Gastrocnemius medialis (tissue), 4 donors: ENCODE measurements at regions not wholly inside any gene's neighbourhood (a gene's known extent, or its start where the extent isn't known, plus 50 kb on each side); places are given as distances from the start of the nearest gene placed in this dataset.

Experiments used
- ATAC-seq, 2 donors: fragments of 150-250 bp; one replicate each; pipeline ENCODE4 v1.9.1; 2016
- DNase-seq, 2 donors: peaks; one replicate each; pipeline ENCODE4 v3.0.0-alpha.2; 2019
- H3K27ac ChIP-seq, 4 donors: fragments of 200-600 bp; sonication (generic); 1 replicate in 1 of 4; 2 replicates in 3 of 4; pipeline ENCODE4 v1.5.1; 2016 to 2018; ENCODE audit warnings: mild to moderate bottlenecking in 2 of 4, moderate library complexity in 1 of 4
- H3K27me3 ChIP-seq, 3 donors: fragments of 200-600 bp; sonication (generic) in 2 of 3; 1 replicate in 1 of 3; 2 replicates in 2 of 3; pipeline versions ENCODE4 v1.5.1 to v1.6.0; 2016 to 2019; ENCODE audit warnings: mild to moderate bottlenecking in 1 of 3, moderate library complexity in 1 of 3
- H3K36me3 ChIP-seq, 2 donors: fragments of 200-600 bp; sonication (generic) in 1 of 2; one replicate each; pipeline ENCODE4 v1.5.1; 2017 to 2018
- H3K4me1 ChIP-seq, 2 donors: fragments of 200-600 bp; sonication (generic) in 1 of 2; one replicate each; pipeline ENCODE4 v1.5.1; 2016 to 2017; ENCODE audit warnings: mild to moderate bottlenecking in 2 of 2
- H3K4me3 ChIP-seq, 4 donors: fragments of 200-600 bp; sonication (generic) in 3 of 4; 1 replicate in 1 of 4; 2 replicates in 3 of 4; pipeline ENCODE4 v1.5.1; 2016 to 2019; ENCODE audit warnings: mild to moderate bottlenecking in 2 of 4
- H3K9me3 ChIP-seq, 3 donors: fragments of 200-600 bp; sonication (generic) in 2 of 3; 1 replicate in 1 of 3; 2 replicates in 2 of 3; pipeline ENCODE4 v1.5.1; 2016 to 2019
- POLR2A ChIP-seq, 2 donors: fragments of 450-650 bp; IDR thresholded peaks; one replicate each; pipeline ENCODE4 v1.6.1; 2017; ENCODE audit warnings: antibody characterized with exemption in 2 of 2, mild to moderate bottlenecking in 2 of 2, moderate library complexity in 2 of 2
- in situ Hi-C, 4 donors: fragments of 200-750 bp; cut with MboI; loops; one replicate each; pipeline versions ENCODE4 v1.15.0 to v1.8.0; 2017; ENCODE audit warnings: low sequenced_read_pairs in 4 of 4
- intact Hi-C: fragments of 100-400 bp; cut with DNase I; formaldehyde crosslinking; loops from one replicate; pipeline ENCODE4 v1.15.1; 2023; ENCODE audit warnings: low total_unique reads
- TF ChIP-seq, protein P1 (sequence below), 5 experiments: fragments of 450-650 bp in 3 of 5; fragments of 200-600 bp in 2 of 5; sonication (generic) in 2 of 5; IDR thresholded peaks in 4 of 5; conservative IDR thresholded peaks in 1 of 5; 1 replicate in 4 of 5; 2 replicates in 1 of 5; pipeline ENCODE4 v1.5.1; 2016 to 2019; ENCODE audit warnings: antibody characterized with exemption in 5 of 5, mild to moderate bottlenecking in 3 of 5, moderate library complexity in 3 of 5

DNA sequence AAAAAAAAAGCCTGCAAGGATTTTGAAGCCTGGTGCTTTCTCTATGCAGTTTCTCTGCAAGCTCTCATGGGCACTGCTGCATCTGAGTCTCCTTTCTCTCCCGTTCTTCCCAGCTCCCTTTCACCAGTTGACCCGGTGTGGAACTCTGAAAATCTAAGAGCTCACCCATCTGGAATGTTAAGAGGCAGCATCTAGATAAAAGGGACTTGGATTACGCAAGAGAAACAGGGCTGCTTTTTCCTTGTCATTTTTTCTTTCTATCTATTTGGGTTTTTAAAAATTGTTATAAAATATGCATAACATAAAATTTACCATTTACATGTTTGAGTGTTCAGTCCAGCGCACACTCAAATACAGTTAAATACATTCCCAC lies 95.2 kb upstream of the RPS6KA3 start:
- H3K27me3 ChIP-seq, result no peaks in the 10 kb centered on the region
- peak overlapping the region; percentile 78 to 87 (median 82) for H3K27ac ChIP-seq
- H3K9me3 ChIP-seq, result no peaks in the 10 kb centered on the region
- TF ChIP-seq POLR2A (IDR thresholded peaks at IDR 0.05), result no peak
- TF ChIP-seq, protein P1, sequence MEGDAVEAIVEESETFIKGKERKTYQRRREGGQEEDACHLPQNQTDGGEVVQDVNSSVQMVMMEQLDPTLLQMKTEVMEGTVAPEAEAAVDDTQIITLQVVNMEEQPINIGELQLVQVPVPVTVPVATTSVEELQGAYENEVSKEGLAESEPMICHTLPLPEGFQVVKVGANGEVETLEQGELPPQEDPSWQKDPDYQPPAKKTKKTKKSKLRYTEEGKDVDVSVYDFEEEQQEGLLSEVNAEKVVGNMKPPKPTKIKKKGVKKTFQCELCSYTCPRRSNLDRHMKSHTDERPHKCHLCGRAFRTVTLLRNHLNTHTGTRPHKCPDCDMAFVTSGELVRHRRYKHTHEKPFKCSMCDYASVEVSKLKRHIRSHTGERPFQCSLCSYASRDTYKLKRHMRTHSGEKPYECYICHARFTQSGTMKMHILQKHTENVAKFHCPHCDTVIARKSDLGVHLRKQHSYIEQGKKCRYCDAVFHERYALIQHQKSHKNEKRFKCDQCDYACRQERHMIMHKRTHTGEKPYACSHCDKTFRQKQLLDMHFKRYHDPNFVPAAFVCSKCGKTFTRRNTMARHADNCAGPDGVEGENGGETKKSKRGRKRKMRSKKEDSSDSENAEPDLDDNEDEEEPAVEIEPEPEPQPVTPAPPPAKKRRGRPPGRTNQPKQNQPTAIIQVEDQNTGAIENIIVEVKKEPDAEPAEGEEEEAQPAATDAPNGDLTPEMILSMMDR (IDR thresholded peaks at IDR 0.05 in 4 of 5, conservative IDR thresholded peaks at IDR 0.05 in 1 of 5), result no peak
- H3K4me3 ChIP-seq, result no peak overlapping the region
- H3K36me3 ChIP-seq, result no peaks in the 10 kb centered on the region
- ATAC-seq, result peak; percentile 36 to 69
- in situ Hi-C loops, result no loop called here
- peaks cover 20 to 24% of the 10 kb centered on the region in 2 donors for H3K4me1 ChIP-seq
- peak in 1 of 2 donors; percentile 19 for DNase-seq
- intact Hi-C loops, result loop anchor here (2.0 to 5.0 kb wide), 3 partner anchors 35 to 97 kb away; no protein-coding TSS in a partner anchor

DNA sequence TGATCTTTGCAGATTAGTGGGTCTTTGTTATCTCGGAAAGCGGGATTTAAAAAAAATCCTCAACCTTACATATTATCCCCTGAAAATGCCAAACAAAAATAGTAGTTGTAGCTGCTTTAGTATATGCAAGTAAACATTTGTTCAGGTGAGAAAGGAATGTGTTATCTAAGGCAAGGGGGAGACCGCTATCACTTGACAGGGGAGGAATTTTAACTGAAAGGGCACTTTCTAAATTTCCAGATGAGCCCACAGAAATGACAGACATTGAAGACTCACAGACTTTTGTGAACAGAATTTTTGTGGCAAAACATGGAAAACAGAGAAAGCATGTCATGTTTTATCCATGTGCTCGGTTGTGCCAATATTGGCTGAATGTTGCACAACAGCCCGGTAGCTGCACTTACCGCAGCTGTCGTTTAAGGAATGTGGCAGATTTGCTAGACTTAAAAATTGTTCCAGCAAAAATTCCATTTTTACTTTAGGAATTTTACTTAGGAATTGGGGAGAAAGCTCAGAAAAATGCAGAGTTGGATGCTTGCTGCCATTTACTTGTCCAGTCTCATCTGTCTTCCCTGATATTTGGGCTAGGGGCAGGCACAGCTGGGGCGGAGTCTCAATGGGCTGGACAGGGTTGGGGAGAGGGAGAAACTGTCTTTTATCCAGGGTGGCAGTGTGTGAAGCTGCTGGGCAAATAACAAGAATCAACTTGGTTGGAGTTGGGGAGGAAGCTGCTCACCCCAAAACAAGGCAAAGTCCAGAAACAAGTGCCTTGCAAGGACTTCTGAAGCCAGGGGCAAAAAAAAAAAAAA lies 94.6 kb upstream of the RPS6KA3 start:
- ATAC-seq, result peak; percentile 28 to 39
- H3K4me1 ChIP-seq, result peaks cover 20 to 24% of the 10 kb centered on the region in 2 donors
- no peaks in the 10 kb centered on the region for H3K36me3 ChIP-seq
- DNase-seq, result peak; percentile 5 to 30
- TF ChIP-seq, protein P1 (IDR thresholded peaks at IDR 0.05 in 4 of 5, conservative IDR thresholded peaks at IDR 0.05 in 1 of 5), result no peak
- no peak for TF ChIP-seq POLR2A (IDR thresholded peaks at IDR 0.05)
- no peaks in the 10 kb centered on the region for H3K27me3 ChIP-seq
- H3K27ac ChIP-seq, result peak overlapping the region; percentile 78 to 87 (median 82)
- no peak overlapping the region for H3K4me3 ChIP-seq
- intact Hi-C loops (loop anchor here (5.0 kb wide), 2 partner anchors 34 to 49 kb away; no protein-coding TSS in a partner anchor), in situ Hi-C loops (no loop called here)
- no peaks in the 10 kb centered on the region for H3K9me3 ChIP-seq

DNA sequence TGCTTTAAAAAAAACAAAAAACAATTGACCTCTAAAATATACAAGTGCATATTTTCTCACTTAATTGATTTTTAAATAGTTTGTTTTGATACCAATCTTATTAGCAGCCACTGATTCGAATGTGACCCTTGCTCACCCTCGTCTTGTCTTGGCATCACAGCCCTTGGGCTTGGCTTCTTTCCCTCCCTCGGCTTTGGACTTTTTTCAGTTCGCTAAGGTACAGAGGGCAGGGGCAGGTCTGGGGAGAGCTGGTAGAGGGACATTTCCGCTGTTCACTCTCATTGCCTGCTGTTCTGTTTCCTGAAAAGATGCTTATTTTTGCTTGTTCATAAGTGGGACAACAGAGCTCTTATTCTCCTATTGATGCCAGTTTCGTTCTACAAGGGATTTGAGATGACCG lies 88.5 kb upstream of the RPS6KA3 start:
- in situ Hi-C loops, result no loop called here
- ATAC-seq (no peak), DNase-seq (no peak)
- no peak for TF ChIP-seq POLR2A (IDR thresholded peaks at IDR 0.05)
- H3K27me3 ChIP-seq, result no peaks in the 10 kb centered on the region
- H3K4me1 ChIP-seq, result no peaks in the 10 kb centered on the region
- no peak overlapping the region for H3K27ac ChIP-seq
- no peaks in the 10 kb centered on the region for H3K36me3 ChIP-seq
- no peak overlapping the region for H3K4me3 ChIP-seq
- no peaks in the 10 kb centered on the region for H3K9me3 ChIP-seq
- intact Hi-C loops, result no loop called here

DNA sequence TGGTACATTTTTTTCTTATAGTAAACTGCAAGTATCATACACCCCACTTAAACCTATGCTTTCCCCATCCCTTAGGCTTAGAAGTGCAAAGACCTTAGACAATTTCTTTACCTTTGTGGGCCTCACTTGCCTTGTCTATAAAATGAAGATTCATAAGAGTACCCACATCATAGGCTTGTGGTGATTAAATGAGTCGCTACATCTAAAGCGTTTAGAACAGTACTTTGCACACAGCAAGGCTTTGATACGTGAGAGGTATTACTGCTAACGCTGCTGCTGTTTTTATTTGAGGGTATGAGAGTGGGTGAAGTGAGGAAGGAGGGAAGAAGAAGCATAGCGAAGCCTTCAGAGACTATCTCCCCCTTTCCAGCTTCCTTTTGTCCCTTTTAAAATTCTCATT lies 87.8 kb upstream of the RPS6KA3 start:
- Histone ChIP-seq H3K36me3 (no peaks in the 10 kb centered on the region), H3K27me3 (no peaks in the 10 kb centered on the region), H3K4me3 (no peak overlapping the region), H3K4me1 (no peaks in the 10 kb centered on the region), H3K9me3 (no peaks in the 10 kb centered on the region), H3K27ac (no peak overlapping the region)
- TF ChIP-seq, protein P1 (IDR thresholded peaks at IDR 0.05 in 4 of 5, conservative IDR thresholded peaks at IDR 0.05 in 1 of 5), result no peak
- no peak for TF ChIP-seq POLR2A (IDR thresholded peaks at IDR 0.05)
- DNase-seq (no peak), ATAC-seq (no peak)
- in situ Hi-C loops, result no loop called here
- intact Hi-C loops, result no loop called here

DNA sequence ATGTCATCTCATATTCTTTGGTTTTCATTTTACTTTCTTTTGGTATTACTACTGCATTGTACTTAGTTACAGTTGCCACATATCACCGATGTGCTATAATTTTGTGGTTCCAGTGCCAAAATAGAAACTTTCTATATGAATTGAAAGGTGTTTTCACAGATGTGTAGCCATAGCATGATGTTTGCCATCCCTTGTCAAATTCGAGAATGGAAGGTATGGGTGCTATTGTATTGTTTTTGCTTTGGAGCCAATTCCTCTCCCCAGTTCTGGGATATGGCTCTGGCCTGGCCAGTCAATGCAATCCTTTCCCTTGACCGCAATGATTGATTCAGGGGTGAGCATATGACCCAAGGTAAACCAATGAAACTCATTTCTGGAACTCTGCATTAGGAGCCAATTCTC lies 86.2 kb upstream of the RPS6KA3 start:
- H3K4me1 ChIP-seq, result no peaks in the 10 kb centered on the region
- ATAC-seq (no peak), DNase-seq (no peak)
- no peak overlapping the region for H3K4me3 ChIP-seq
- intact Hi-C loops, result no loop called here
- no peaks in the 10 kb centered on the region for H3K36me3 ChIP-seq
- TF ChIP-seq, protein P1 (IDR thresholded peaks at IDR 0.05 in 4 of 5, conservative IDR thresholded peaks at IDR 0.05 in 1 of 5), result no peak
- no peak for TF ChIP-seq POLR2A (IDR thresholded peaks at IDR 0.05)
- H3K27ac ChIP-seq, result no peak overlapping the region
- no peaks in the 10 kb centered on the region for H3K9me3 ChIP-seq
- in situ Hi-C loops, result no loop called here
- H3K27me3 ChIP-seq, result no peaks in the 10 kb centered on the region
